GM12878 (cell line): ENCODE measurements at regions not wholly inside any gene's neighbourhood (a gene's known extent, or its start where the extent isn't known, plus 50 kb on each side); places are given as distances from the start of the nearest gene placed in this dataset.

Experiments used
- ATAC-seq: fragments of 200-7000 bp; cut with Tn5 transposase; 3 replicates; pipeline ENCODE4 v1.9.1; 2020; ENCODE audit warnings: mild to moderate bottlenecking, moderate library complexity
- BruUV-seq: library from RNA; stranded (reverse); fragments of 400-500 nt; replicated peaks from 2 replicates; lab custom pipeline; 2021; lab: Mats Ljungman, UMichigan
- CTCF ChIA-PET: fragments of 300-600 bp; sonication (Branson Sonifier 250); formaldehyde crosslinking; extraction: SDS; loops from one replicate; lab custom pipeline; 2021; ENCODE audit warnings: inconsistent platforms; lab: Yijun Ruan, JAX
- POLR2A ChIA-PET: fragments of 350-600 bp; formaldehyde crosslinking; extraction: SDS; loops from one replicate; lab custom pipeline; 2021; ENCODE audit warnings: inconsistent platforms; lab: Charles Lee
- RAD21 ChIA-PET: fragments of 300-600 bp; sonication (Branson Sonifier 250); formaldehyde crosslinking; loops from one replicate; lab custom pipeline; 2023; ENCODE audit warnings: antibody characterized with exemption; ENCODE audit not compliant: unreplicated experiment; lab: Charles Lee
- SMC1A ChIA-PET: fragments of 300-600 bp; sonication (Branson Sonifier 250); formaldehyde crosslinking; loops from one replicate; lab custom pipeline; 2023; ENCODE audit not compliant: unreplicated experiment, uncharacterized antibody; lab: Charles Lee
- DNase-seq: peaks from one replicate; pipeline ENCODE4 v3.0.0-alpha.2; 2011; ENCODE audit warnings: low read depth, low spot score
- FAIRE-seq: peaks from 3 replicates; lab custom pipeline; 2011; peaks lifted over from hg19 to GRCh38; lab: Jason Lieb, UNC
- H2AFZ ChIP-seq: 2 replicates; pipeline ENCODE4 v1.6.0; 2011; ENCODE audit warnings: low read depth, low read length, control low read depth; ENCODE audit not compliant: control insufficient read depth
- H3K27ac ChIP-seq: 2 replicates; pipeline ENCODE4 v1.5.1; 2011; ENCODE audit warnings: control low read depth; ENCODE audit not compliant: control insufficient read depth, insufficient read depth
- H3K27me3 ChIP-seq, 2 experiments: replicated peaks in 1 of 2; 2 replicates each; pipeline versions ENCODE4 v1.6.0 to v1.6.1; 2011; ENCODE audit warnings: low read length in 1 of 2; ENCODE audit not compliant: control insufficient read depth in 2 of 2, insufficient read depth in 2 of 2
- H3K36me3 ChIP-seq, 2 experiments: 2 replicates each; pipeline ENCODE4 v1.5.1; 2011; ENCODE audit warnings: low read length in 1 of 2; ENCODE audit not compliant: control insufficient read depth in 2 of 2, insufficient read depth in 2 of 2
- H3K4me1 ChIP-seq: 2 replicates; pipeline ENCODE4 v1.6.1; 2011; ENCODE audit warnings: mild to moderate bottlenecking, low read length, moderate library complexity, mixed read lengths; ENCODE audit not compliant: control insufficient read depth, insufficient read depth
- H3K4me2 ChIP-seq: 2 replicates; pipeline ENCODE4 v1.6.0; 2011; ENCODE audit warnings: control low read depth; ENCODE audit not compliant: control insufficient read depth, insufficient read depth
- H3K4me3 ChIP-seq: fragments of 200-600 bp; sonication (generic); 2 replicates; pipeline ENCODE4 v1.5.1; 2016
- H3K79me2 ChIP-seq: 2 replicates; pipeline ENCODE4 v1.6.0; 2011; ENCODE audit warnings: low read length; ENCODE audit not compliant: control insufficient read depth, insufficient read depth
- H3K9ac ChIP-seq: 2 replicates; pipeline ENCODE4 v1.8.0; 2011; ENCODE audit warnings: low read length, control low read depth, mixed read lengths; ENCODE audit not compliant: control insufficient read depth, insufficient read depth
- H3K9me3 ChIP-seq: replicated peaks from 3 replicates; pipeline ENCODE4 v1.5.1; 2011; ENCODE audit warnings: mild to moderate bottlenecking, low read length; ENCODE audit not compliant: control insufficient read depth, insufficient read depth
- H4K20me1 ChIP-seq: 2 replicates; pipeline ENCODE4 v1.6.0; 2011; ENCODE audit not compliant: control insufficient read depth, insufficient read depth
- CHD1 ChIP-seq: IDR thresholded peaks from 2 replicates; pipeline ENCODE4 v1.6.1; 2012; ENCODE audit warnings: low read depth, low read length, improper control_type of control experiment
- HDAC2 ChIP-seq: fragments of 200-600 bp; sonication (generic); IDR thresholded peaks from 2 replicates; pipeline ENCODE4 v1.6.1; 2017
- HDAC6 ChIP-seq: fragments of 200-600 bp; sonication (generic); IDR thresholded peaks from one replicate; pipeline ENCODE4 v1.8.0; 2017; ENCODE audit warnings: antibody characterized with exemption; ENCODE audit not compliant: unreplicated experiment
- IRF4 ChIP-seq: IDR thresholded peaks from 2 replicates; pipeline ENCODE4 v1.6.1; 2011; ENCODE audit warnings: low read depth, low read length
- KAT2A ChIP-seq: conservative IDR thresholded peaks from 2 replicates; pipeline ENCODE4 v1.6.1; 2011; ENCODE audit warnings: low read depth, low read length; ENCODE audit not compliant: control insufficient read depth
- POLR2AphosphoS2 ChIP-seq: IDR thresholded peaks from 2 replicates; pipeline ENCODE4 v1.6.1; 2011; ENCODE audit warnings: low read depth, mild to moderate bottlenecking, low read length, improper control_type of control experiment, moderate library complexity
- RFX5 ChIP-seq: IDR thresholded peaks from 2 replicates; pipeline ENCODE4 v1.6.1; 2011; ENCODE audit warnings: low read depth, low read length, improper control_type of control experiment
- YY1 ChIP-seq: IDR thresholded peaks from 2 replicates; pipeline ENCODE4 v1.6.1; 2011; ENCODE audit warnings: low read depth, mild to moderate bottlenecking, low read length
- WGBS: methylation state at CpG from one replicate; pipeline ENCODE4 v1.1.6; 2016; ENCODE audit warnings: low lambda C conversion rate; ENCODE audit not compliant: insufficient replicate concordance, insufficient coverage; ENCODE audit errors: missing lambda C conversion rate; 5-methylcytosine and 5-hydroxymethylcytosine counted together
- in situ Hi-C: fragments of 300-500 bp; cut with MboI; formaldehyde crosslinking; loops from 9 replicates; pipeline ENCODE4 v1.14.3; 2018; ENCODE audit warnings: mixed read lengths
- intact Hi-C: fragments of 100-400 bp; cut with micrococcal nuclease; formaldehyde crosslinking; loops from one replicate; pipeline ENCODE4 v1.14.2; 2022; ENCODE audit not compliant: unreplicated experiment
- TF ChIP-seq, protein P1 (sequence below): fragments of 450-650 bp; IDR thresholded peaks from 2 replicates; pipeline ENCODE4 v1.6.1; 2017; ENCODE audit warnings: low read depth, mild to moderate bottlenecking, moderate library complexity

DNA sequence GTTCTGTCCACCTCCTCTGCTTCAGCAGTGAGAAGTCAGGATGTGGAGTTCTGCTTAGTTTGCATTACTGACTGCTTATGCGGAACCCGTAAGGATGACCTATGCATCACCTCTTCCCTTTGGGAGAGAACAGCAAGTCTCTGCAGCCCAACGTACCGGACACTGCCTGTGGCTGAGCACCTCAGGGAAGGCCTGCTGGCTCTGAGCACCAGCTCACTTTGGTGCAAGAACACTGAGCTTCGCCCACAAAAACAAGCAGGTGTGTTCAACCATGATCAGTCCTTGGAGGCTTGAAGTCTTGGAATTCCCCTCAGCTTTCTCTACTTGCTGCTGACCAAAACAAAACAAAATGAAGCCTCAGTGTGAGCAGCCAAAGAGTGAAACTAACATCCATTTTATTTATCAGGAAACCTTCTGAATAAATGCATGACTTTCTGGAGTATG lies 52.7 kb upstream of the NCK2 start:
- DNase-seq = peak; percentile 17

DNA sequence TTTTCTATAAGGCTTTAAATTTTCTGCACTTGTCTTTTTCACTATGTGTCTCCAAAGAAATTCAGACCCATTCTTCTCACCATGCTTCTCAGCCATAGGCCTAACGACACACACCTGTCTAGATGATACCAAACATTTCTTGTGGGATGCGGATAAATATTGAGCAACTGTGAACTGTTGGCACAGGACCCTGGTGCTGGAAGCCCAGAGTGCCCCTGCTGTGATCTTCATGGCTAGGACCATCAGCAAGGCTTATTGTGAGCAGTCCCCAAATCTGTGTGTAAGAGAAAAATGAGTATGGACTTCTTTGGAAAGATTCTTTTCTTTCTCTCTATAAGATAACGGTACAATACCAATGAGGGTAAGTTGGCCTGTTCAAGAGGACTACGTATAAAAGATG lies 54.1 kb upstream of the NCK2 start:
- intact Hi-C loops (no loop called here), in situ Hi-C loops (no loop called here)
- no peak for FAIRE-seq
- Histone ChIP-seq H3K27ac (no peak overlapping the region), H3K4me2 (no peak overlapping the region), H3K36me3 (no peaks in the 10 kb centered on the region), H3K79me2 (no peaks in the 10 kb centered on the region), H4K20me1 (no peaks in the 10 kb centered on the region), H3K4me3 (no peak overlapping the region), H2AFZ (no peak overlapping the region), H3K27me3 (no peaks in the 10 kb centered on the region)
- ChIA-PET RAD21 (no interaction called here), CTCF (no interaction called here)
- DNase-seq = no peak
- no peak for ATAC-seq
- TF ChIP-seq HDAC6 = no peak
- no peak for TF ChIP-seq RFX5
- no peak for TF ChIP-seq HDAC2
- TF ChIP-seq, all 136 proteins: peak for 0
- Histone ChIP-seq H3K4me1 (no peaks in the 10 kb centered on the region), H3K9me3 (no peaks in the 10 kb centered on the region), H3K9ac (no peak overlapping the region)
- ChIA-PET POLR2A (no interaction called here), SMC1A (no interaction called here)
- no TSS peak for BruUV-seq
- WGBS = 96% methylated on average over 4 of the region's 4 CpGs

More for the DNA sequence above, 52.7 kb upstream of the NCK2 start:
- Histone ChIP-seq H4K20me1 (no peaks in the 10 kb centered on the region), H3K9ac (no peak overlapping the region), H3K27me3 (no peaks in the 10 kb centered on the region), H3K27ac (no peak overlapping the region), H3K4me2 (no peak overlapping the region; the same call in 1 of the 2 replicates), H3K36me3 (no peaks in the 10 kb centered on the region), H3K4me3 (no peak overlapping the region), H3K4me1 (no peaks in the 10 kb centered on the region), H3K9me3 (no peaks in the 10 kb centered on the region), H3K79me2 (no peaks in the 10 kb centered on the region), H2AFZ (peak overlapping the region; percentile 13)
- ChIA-PET RAD21 (no interaction called here), POLR2A (interaction anchor here (0.7 kb wide), 1 partner anchor 136 kb away, joined by 3 read pairs; no protein-coding TSS in a partner anchor), SMC1A (interaction anchor here (0.6 kb wide), 1 partner anchor 298 kb away, joined by 3 read pairs; no protein-coding TSS in a partner anchor), CTCF (interaction anchor here (1.1 kb wide), 1 partner anchor 13 kb away, joined by 3 read pairs; no protein-coding TSS in a partner anchor)
- peak; percentile 84 for ATAC-seq
- FAIRE-seq = peak; percentile 13
- no peak for TF ChIP-seq POLR2AphosphoS2
- no peak for TF ChIP-seq CHD1
- no peak for TF ChIP-seq IRF4
- no peak for TF ChIP-seq KAT2A
- TF ChIP-seq YY1 = peak; percentile 74
- TF ChIP-seq, protein P1, sequence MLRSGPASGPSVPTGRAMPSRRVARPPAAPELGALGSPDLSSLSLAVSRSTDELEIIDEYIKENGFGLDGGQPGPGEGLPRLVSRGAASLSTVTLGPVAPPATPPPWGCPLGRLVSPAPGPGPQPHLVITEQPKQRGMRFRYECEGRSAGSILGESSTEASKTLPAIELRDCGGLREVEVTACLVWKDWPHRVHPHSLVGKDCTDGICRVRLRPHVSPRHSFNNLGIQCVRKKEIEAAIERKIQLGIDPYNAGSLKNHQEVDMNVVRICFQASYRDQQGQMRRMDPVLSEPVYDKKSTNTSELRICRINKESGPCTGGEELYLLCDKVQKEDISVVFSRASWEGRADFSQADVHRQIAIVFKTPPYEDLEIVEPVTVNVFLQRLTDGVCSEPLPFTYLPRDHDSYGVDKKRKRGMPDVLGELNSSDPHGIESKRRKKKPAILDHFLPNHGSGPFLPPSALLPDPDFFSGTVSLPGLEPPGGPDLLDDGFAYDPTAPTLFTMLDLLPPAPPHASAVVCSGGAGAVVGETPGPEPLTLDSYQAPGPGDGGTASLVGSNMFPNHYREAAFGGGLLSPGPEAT = peak; percentile 56; the same call in 1 of the 2 replicates
- 17% methylated on average over 5 of the region's 5 CpGs for WGBS
- in situ Hi-C loops (no loop called here), intact Hi-C loops (no loop called here)
- no TSS peak for BruUV-seq
